ENCODE measurements at regions not wholly inside any gene's neighbourhood (a gene's known extent, or its start where the extent isn't known, plus 50 kb on each side); places are given as distances from the start of the nearest gene placed in this dataset.

DNA sequence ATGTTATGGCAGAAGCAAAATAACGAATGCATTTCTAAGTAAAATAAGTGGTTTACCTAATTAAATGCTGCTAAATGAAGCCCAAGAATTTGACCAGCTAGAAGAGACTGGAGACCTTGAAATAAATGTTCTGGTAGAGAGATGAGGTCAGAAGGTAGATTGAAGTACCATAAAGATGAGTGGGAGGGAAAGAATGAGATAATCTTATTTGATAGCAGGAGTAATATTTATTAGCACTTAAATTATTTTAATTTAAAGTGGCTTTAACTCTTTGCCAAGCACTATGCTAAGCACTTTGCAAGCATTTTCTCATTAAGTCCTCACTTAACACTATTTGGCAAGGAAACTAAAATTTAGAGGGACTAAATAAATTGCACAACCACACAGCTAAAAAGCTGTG is 314.9 kb upstream of the CCDC54 start:
- Mint-ChIP-seq H3K4me1 (peaks cover 24% of the 10 kb centered on the region), H3K4me3 (no peak overlapping the region), H3K27me3 (ENCODE audit: low read depth, poor library complexity) (peaks cover 2% of the 10 kb centered on the region), H3K9me3 (no peaks in the 10 kb centered on the region), H3K36me3 (ENCODE audit: low read depth) (no peaks in the 10 kb centered on the region), H3K27ac (no peak overlapping the region)
- DNase-seq: no peak
- TF ChIP-seq, protein P1, sequence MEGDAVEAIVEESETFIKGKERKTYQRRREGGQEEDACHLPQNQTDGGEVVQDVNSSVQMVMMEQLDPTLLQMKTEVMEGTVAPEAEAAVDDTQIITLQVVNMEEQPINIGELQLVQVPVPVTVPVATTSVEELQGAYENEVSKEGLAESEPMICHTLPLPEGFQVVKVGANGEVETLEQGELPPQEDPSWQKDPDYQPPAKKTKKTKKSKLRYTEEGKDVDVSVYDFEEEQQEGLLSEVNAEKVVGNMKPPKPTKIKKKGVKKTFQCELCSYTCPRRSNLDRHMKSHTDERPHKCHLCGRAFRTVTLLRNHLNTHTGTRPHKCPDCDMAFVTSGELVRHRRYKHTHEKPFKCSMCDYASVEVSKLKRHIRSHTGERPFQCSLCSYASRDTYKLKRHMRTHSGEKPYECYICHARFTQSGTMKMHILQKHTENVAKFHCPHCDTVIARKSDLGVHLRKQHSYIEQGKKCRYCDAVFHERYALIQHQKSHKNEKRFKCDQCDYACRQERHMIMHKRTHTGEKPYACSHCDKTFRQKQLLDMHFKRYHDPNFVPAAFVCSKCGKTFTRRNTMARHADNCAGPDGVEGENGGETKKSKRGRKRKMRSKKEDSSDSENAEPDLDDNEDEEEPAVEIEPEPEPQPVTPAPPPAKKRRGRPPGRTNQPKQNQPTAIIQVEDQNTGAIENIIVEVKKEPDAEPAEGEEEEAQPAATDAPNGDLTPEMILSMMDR (IDR thresholded peaks at IDR 0.05): no peak

DNA sequence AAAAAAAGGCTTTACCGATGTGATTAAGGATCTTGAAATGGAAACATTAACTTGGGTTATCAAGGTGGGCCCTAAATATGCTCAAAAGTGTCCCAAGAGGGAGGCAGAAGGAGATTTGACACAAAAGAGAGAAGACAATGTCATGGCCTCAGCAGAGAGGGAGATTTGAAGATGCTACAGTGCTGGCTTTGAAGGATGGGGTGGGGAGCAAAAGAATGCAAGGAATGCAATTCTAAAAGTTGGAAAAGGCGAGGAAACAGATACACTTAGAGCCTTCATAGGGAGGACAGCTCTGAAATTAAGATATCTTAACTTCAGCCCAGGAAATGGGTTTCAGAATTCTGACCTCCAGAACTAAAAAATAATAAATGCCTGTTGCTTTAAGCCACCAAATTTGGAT is 314.5 kb upstream of the CCDC54 start:
- TF ChIP-seq, protein P1 (IDR thresholded peaks at IDR 0.05): no peak
- no peak for DNase-seq
- H3K36me3 Mint-ChIP-seq (ENCODE audit: low read depth): no peaks in the 10 kb centered on the region
- no peak overlapping the region for H3K4me3 Mint-ChIP-seq
- peaks cover 24% of the 10 kb centered on the region for H3K4me1 Mint-ChIP-seq
- no peaks in the 10 kb centered on the region for H3K9me3 Mint-ChIP-seq
- no peak overlapping the region for H3K27ac Mint-ChIP-seq
- peaks cover 2% of the 10 kb centered on the region for H3K27me3 Mint-ChIP-seq (ENCODE audit: low read depth, poor library complexity)

DNA sequence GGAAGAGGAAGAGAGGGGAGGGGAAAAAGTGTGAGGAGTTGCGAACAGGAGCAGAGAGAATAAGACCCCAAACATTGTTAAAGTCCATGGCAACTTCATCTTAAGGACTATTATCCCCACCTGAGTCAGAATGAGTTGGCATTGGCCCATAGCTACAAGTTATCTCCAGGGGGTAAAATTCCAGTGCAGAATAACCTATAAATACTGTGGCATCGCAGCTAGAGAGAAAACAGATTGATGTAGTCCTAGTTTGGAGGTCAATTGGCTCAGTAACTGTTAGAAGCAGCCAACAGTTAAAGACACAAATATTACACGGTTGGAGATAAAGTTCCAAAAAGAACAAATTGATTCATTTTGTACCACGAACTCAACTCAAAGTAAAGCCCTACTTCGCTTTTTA is 313.9 kb upstream of the CCDC54 start:
- no peaks in the 10 kb centered on the region for H3K9me3 Mint-ChIP-seq
- H3K4me1 Mint-ChIP-seq: peaks cover 24% of the 10 kb centered on the region
- no peaks in the 10 kb centered on the region for H3K36me3 Mint-ChIP-seq (ENCODE audit: low read depth)
- no peak for DNase-seq
- TF ChIP-seq, protein P1 (IDR thresholded peaks at IDR 0.05): no peak
- H3K27me3 Mint-ChIP-seq (ENCODE audit: low read depth, poor library complexity): peaks cover 2% of the 10 kb centered on the region
- peak overlapping the region; percentile 2 for H3K27ac Mint-ChIP-seq
- H3K4me3 Mint-ChIP-seq: no peak overlapping the region

DNA sequence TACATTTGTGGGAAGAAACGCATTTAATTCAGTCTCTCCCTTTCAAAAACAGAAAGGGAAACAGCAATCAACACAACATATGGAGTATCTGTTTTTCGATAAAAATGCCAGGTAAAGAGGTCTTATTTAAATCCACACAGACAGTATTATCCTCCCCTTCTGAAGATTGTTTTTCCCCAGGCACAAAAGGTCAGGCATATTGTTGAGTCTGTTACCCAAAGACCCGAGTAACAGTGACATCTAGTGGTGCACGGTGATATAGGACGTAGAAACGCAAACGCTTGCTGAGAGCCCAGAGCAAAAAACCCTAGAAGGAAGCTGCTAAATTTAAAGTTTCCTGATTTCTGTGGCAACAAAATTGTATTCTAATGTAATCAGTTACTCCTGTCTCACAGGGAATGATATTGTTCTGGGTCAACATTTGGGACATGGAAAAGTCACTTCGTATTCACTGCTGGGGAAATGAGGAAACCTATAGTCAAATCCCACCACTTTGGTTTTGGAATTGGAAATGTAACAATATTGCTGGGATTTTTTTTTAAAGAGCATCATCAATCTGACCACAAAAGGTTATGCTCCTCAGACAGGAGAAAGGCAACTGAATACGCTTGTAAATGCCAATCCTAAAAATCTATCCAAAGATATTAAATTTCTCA is 312.7 kb upstream of the CCDC54 start:
- DNase-seq: peak; percentile 76
- Mint-ChIP-seq H3K9me3 (no peaks in the 10 kb centered on the region), H3K4me3 (no peak overlapping the region), H3K27me3 (ENCODE audit: low read depth, poor library complexity) (peaks cover 2% of the 10 kb centered on the region), H3K4me1 (peaks cover 29% of the 10 kb centered on the region), H3K36me3 (ENCODE audit: low read depth) (no peaks in the 10 kb centered on the region), H3K27ac (no peak overlapping the region)
- TF ChIP-seq, protein P1 (IDR thresholded peaks at IDR 0.05): peak; percentile 87

DNA sequence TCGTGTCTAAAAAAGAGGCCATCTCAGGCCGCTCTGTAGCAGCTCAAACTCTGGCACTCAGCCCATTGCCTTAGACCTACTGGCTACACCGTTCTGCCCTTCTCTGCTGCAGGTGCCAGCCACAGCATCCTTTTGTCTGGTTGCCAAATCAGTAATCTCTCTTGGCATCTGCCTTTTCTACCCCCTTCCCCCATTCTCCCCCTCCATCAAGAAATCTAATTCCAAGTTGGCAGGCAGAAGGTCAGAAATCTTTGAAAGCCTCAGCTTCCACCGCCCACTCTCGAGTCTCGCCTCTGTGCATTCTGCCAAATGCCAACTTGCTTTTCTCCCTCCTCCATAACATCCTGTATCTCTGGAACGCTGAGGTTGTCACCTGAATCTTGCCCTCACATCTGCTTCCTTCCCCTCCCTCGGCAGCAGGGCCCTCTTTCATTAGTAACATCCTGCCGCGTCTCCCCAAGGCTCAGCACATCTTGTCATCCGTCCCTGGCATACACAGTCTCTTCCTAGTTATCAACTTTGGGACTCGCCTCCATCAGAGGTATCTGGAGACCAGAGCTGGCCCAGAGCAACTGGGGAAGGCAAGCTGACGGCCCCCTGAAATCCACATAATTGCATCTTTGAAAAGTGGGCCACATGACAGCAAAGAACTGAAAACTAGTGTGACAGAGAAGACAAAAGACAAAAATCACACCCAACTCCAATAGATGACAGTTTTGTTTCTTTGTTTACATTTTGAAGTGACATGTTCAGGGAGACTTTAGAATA is 312.0 kb upstream of the CCDC54 start:
- H3K4me3 Mint-ChIP-seq: no peak overlapping the region
- no peak overlapping the region for H3K27ac Mint-ChIP-seq
- H3K36me3 Mint-ChIP-seq (ENCODE audit: low read depth): no peaks in the 10 kb centered on the region
- no peak for DNase-seq
- peaks cover 29% of the 10 kb centered on the region for H3K4me1 Mint-ChIP-seq
- TF ChIP-seq, protein P1 (IDR thresholded peaks at IDR 0.05): no peak
- H3K27me3 Mint-ChIP-seq (ENCODE audit: low read depth, poor library complexity): peaks cover 2% of the 10 kb centered on the region
- no peaks in the 10 kb centered on the region for H3K9me3 Mint-ChIP-seq
